22Rv1 (cell line): ENCODE measurements at regions not wholly inside any gene's neighbourhood (a gene's known extent, or its start where the extent isn't known, plus 50 kb on each side); places are given as distances from the start of the nearest gene placed in this dataset.
"Not testable (repeated sequence)": the region's sequence is repeated elsewhere in the genome, so short reads cannot be mapped to it uniquely, and the experiment has no call there.

Experiments
- H3K27ac ChIP-seq: fragments of 450-650 bp; 2 replicates; pipeline ENCODE4 v1.5.1; 2017
- ZFX ChIP-seq: fragments of 450-650 bp; IDR thresholded peaks from 2 replicates; pipeline ENCODE4 v1.6.1; 2017; ENCODE audit warnings: antibody characterized with exemption, borderline replicate concordance
- TF ChIP-seq, protein P1 (sequence below): fragments of 450-650 bp; IDR thresholded peaks from 2 replicates; pipeline ENCODE4 v1.5.1; 2017; ENCODE audit warnings: mild to moderate bottlenecking

DNA sequence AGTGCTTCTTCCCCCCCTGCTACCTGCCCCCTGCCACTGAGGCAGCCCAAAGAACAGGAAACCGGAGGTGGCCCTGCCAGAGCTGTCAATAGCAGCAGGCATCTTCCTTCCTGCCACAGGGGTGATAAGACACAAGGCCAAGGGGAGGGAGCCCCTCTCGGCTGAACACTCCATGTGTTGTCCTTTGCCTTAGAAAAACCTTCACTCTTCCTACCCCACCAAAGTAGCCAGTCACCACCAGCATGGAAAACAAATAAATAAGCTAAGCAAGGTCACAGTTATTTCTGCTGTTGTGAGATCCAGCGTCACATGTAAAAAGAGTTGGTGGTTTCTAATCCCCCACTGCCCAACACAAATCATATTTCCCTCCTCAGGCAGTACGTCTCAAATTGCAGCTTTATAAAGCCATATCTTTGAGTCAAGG, 104.8 kb upstream of the DPT start:
- no peak overlapping the region for H3K27ac ChIP-seq
- TF ChIP-seq, protein P1, sequence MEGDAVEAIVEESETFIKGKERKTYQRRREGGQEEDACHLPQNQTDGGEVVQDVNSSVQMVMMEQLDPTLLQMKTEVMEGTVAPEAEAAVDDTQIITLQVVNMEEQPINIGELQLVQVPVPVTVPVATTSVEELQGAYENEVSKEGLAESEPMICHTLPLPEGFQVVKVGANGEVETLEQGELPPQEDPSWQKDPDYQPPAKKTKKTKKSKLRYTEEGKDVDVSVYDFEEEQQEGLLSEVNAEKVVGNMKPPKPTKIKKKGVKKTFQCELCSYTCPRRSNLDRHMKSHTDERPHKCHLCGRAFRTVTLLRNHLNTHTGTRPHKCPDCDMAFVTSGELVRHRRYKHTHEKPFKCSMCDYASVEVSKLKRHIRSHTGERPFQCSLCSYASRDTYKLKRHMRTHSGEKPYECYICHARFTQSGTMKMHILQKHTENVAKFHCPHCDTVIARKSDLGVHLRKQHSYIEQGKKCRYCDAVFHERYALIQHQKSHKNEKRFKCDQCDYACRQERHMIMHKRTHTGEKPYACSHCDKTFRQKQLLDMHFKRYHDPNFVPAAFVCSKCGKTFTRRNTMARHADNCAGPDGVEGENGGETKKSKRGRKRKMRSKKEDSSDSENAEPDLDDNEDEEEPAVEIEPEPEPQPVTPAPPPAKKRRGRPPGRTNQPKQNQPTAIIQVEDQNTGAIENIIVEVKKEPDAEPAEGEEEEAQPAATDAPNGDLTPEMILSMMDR: no peak
- TF ChIP-seq ZFX: no peak

- H3K27ac ChIP-seq: no peak overlapping the region
- TF ChIP-seq, protein P1: no peak
- TF ChIP-seq ZFX: no peak
Observed at GRCh38 chr1:168834225-168834872, 105.3 kb upstream of the DPT start.

DNA sequence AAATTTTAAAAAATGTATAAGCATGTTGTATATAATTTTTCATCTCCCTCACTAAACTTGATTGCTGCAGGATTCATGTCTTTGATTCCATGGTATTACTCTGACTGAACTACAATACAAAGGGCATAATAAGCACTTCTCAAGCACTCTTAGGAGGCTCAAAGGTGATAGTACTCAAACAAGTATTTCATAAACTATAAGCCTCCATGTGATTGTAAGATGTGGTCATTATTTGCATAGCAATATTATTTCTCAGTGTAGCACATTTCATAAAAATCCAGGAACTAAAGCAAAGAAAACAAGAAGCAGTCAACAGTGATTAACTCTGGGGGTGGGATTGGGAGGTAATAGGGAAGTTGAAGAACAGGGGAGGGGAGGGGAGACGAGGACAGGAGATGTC, 106.2 kb upstream of the DPT start:
- TF ChIP-seq ZFX: no peak
- TF ChIP-seq, protein P1: no peak
- H3K27ac ChIP-seq: no peak overlapping the region

- TF ChIP-seq, protein P1: no peak
- H3K27ac ChIP-seq: no peak overlapping the region
Observed at GRCh38 chr1:168835791-168836190, 106.8 kb upstream of the DPT start.

DNA sequence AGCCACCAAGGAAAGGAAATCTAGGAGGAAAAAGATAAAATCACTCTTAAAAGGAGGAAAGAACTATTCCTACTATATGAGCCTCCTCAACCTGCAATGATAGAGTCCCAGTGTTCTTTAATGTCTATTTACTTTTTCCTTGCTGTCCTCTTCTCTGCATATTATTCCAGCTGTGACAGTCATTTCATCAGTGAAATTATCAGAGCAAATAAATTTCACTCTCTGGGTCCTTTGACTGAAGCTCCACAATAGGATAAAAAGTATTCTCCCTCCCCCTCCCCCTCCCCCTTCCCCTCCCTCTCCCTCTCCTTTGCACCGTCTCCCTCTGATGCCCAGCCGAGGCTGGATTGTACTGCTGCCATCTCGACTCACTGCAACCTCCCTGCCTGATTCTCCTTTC, 107.5 kb upstream of the DPT start:
- no peak overlapping the region for H3K27ac ChIP-seq
- no peak for TF ChIP-seq ZFX
- TF ChIP-seq, protein P1: no peak

DNA sequence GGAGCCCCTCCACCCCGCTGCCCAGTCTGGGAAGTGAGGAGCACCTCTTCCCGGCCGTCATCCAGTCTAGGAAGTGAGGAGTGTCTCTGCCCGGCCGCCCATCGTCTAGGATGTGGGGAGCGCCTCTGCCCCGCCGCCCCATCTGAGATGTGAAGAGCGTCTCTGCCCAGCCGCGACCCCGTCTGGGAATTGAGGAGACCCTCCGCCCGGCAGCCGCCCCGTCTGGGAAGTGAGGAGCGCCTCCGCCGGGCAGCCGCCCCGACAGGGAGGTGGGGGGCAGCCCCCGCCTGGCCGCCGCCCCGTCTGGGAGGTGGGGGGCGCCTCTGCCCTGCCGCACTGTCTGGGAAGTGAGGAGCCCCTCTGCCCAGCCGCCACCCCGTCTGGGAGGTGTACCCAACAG, 108.2 kb upstream of the DPT start:
- not testable (repeated sequence) for H3K27ac ChIP-seq

GRCh38 chr1:168842306-168842705, 113.3 kb upstream of the DPT start:
- no peak overlapping the region for H3K27ac ChIP-seq
- TF ChIP-seq, protein P1: no peak
- TF ChIP-seq ZFX: no peak

DNA sequence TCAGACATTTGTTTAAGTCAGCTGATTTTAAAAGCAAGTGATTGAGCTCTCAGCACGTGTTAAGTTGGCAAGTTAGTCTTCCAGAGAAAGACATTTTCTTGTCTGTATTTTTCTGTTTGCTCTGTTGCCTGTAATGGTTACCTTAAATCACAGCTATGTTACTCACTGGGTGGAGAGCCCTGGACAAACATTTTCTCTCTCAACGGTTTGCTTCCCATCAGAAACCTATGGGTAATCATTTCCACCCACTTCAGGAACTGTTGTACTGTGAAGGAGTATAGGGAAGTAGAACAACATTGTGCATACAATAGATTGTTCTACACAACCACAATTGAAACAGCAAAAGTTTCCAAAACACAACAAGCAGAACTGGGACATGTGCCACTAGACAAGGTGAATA, 113.9 kb upstream of the DPT start:
- TF ChIP-seq, protein P1: no peak
- TF ChIP-seq ZFX: no peak
- H3K27ac ChIP-seq: no peak overlapping the region
